HPDE6-E6E7 (cell line): ENCODE measurements at regions not wholly inside any gene's neighbourhood (a gene's known extent, or its start where the extent isn't known, plus 50 kb on each side); places are given as distances from the start of the nearest gene placed in this dataset.
"Not testable (repeated sequence)": the region's sequence is repeated elsewhere in the genome, so short reads cannot be mapped to it uniquely, and the experiment has no call there.

Experiments used
- DNase-seq: peaks from one replicate; pipeline ENCODE4 v3.0.0; 2011; ENCODE audit warnings: missing footprints; ENCODE audit errors: extremely low spot score

- DNase-seq = no peak
Measured at GRCh38 chr7:81138870-81139269, 220.0 kb upstream of the SEMA3C start.

GRCh38 chr7:81135324-81135723, 216.5 kb upstream of the SEMA3C start:
- no peak for DNase-seq

DNA sequence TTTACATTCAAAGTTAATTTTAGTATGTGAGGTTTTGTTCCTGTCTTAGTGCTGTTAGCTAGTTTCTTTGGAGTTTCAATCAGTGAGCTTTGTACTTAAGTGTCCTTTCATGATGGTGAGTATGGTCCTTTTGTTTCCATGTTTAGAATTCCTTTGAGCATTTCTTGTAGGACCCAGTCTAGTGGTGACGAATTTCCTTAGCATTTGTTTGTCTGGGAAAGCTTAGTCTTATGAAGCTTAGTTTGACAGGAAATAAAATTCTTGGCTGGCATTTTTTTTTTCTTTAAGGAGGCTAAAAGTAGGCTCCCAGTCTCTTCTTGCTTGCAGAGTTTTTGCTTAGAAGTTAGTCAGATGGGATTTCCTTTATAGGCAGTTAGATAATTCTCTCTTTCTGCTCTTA, 209.2 kb upstream of the SEMA3C start:
- no peak for DNase-seq

DNA sequence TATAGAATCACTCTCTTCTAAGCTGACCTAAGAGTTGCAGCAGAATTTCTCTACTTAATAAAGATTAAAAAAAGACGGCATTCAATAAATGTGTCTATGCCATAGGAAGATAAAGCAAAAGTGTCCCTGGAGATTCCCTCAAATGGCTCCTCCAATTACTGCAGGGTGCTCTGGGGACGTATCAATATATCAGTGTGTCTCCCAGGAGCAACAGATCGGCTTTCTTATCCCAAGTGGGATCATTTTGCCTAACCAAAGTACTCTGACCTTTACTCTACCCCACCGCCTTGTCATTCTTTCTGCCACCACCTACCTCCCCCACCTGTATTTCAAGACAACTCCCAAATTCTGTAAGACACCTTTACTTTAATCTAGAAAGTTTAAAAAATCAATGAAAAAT, 202.0 kb upstream of the SEMA3C start:
- no peak for DNase-seq

- DNase-seq = no peak
Measured at GRCh38 chr7:81120111-81120510, 201.3 kb upstream of the SEMA3C start.

DNA sequence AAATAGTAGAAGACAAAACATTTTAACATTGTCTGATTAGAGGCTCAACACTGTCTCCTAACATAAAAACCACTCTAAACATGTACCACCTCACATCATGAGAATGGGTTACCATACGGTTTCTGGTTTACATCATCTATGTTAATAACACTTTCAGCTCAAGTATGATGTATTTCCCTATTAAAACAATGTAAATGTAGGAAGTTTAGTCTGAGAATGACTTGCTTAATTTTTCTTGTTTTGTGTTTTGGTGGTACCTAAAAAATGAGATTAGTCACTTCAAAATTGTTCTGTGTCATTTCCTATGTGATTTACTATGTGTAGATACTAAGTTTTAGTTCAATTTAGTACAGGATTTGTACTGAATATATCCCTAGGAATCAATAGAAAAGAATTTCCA, 195.8 kb upstream of the SEMA3C start:
- no peak for DNase-seq

- DNase-seq = no peak
Measured at GRCh38 chr7:81112731-81113130, 193.9 kb upstream of the SEMA3C start.

- DNase-seq = no peak
Measured at GRCh38 chr7:81111781-81112540, 193.1 kb upstream of the SEMA3C start.

- DNase-seq = peak; percentile 23
Measured at GRCh38 chr7:81111358-81111757, 192.5 kb upstream of the SEMA3C start.

GRCh38 chr7:81110673-81111072, 191.8 kb upstream of the SEMA3C start:
- no peak for DNase-seq

DNA sequence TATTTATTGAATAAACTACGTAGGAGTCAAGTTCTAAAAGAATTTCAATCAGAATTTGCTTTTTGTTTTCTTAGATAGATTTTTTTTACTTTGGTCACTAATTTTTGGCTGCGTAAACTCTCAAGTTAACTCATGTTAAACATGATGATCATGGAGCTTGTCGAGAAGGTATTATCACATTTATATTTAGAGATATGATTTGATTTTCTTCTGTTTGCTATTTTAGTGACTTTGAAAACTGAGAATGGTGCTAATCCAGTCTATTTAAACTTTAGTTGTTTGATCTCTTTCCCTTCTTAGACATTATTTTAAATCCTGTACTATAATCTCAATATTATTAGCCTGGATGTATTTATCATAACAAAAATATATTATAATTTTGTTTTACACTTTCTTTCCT, 179.4 kb upstream of the SEMA3C start:
- DNase-seq = no peak

DNA sequence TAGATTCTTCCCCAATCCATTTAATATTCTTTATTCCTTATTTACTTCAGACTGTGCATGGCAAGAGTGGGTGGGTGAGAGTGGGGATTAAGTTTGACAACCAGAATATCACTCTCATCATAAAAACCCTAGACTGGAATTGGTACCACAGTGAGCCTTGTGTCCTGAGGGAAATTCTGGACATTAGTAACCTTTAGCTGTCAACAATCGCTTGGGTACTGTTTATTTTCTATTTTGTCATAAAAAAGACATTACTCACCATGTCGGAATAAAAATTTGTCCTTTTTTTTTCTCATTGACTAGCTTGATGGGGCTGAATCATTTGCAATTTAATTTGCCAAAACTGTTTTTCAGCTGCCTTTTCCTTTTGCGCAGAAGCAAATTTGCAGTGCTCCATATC, 176.1 kb upstream of the SEMA3C start:
- no peak for DNase-seq

- no peak for DNase-seq
Measured at GRCh38 chr7:81081616-81082015, 162.8 kb upstream of the SEMA3C start.

- no peak for DNase-seq
Measured at GRCh38 chr7:81080553-81080952, 161.7 kb upstream of the SEMA3C start.

DNA sequence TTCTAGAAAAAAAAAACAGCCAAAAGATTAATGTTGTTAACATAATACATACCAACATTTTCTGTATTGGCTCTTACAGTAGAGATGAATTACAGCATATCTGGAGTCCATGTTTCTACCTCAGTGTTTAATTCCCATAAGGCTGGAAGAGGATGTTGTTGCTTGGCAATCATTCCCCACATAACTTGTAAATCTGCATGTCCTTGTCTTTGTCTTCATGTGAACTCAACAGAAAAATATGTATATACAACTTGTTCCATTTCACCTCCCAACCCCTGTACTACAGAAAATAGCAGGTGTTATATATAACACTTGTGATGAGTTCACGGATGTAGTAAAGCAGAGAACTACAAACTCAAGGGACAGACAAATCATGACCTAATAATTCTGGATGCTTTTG, 160.9 kb upstream of the SEMA3C start:
- DNase-seq = no peak

GRCh38 chr7:81075150-81075549, 156.3 kb upstream of the SEMA3C start:
- DNase-seq = peak; percentile 69

GRCh38 chr7:81074406-81074805, 155.6 kb upstream of the SEMA3C start:
- no peak for DNase-seq

GRCh38 chr7:81073931-81074251, 155.0 kb upstream of the SEMA3C start:
- DNase-seq = no peak

- no peak for DNase-seq
Measured at GRCh38 chr7:81070956-81071355, 152.1 kb upstream of the SEMA3C start.

- DNase-seq = no peak
Measured at GRCh38 chr7:81066797-81067196, 147.9 kb upstream of the SEMA3C start.

GRCh38 chr7:81064426-81064825, 145.6 kb upstream of the SEMA3C start:
- DNase-seq = no peak

DNA sequence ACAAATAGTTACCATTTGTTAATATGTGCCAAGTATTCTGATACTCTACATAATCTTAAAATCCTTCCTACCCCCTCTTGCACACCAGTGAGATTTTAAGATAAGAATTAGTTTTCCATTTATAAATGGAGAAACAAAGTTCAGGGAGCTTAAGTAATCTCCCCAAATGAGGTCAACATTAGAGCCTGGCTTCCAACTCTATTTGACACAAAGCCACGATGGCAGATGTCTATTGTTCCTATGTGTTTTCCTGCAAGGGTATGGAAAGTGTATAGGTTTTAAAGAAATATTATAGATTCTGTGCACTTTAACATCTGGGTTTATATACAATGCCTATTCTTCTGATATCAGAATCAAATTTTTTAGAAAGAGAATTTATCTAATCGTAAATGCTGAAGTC, 143.9 kb upstream of the SEMA3C start:
- no peak for DNase-seq

GRCh38 chr7:81057469-81057868, 138.6 kb upstream of the SEMA3C start:
- not testable (repeated sequence) for DNase-seq

- DNase-seq = no peak
Measured at GRCh38 chr7:81053623-81054022, 134.8 kb upstream of the SEMA3C start.
